ENCODE measurements at regions not wholly inside any gene's neighbourhood (a gene's known extent, or its start where the extent isn't known, plus 50 kb on each side); places are given as distances from the start of the nearest gene placed in this dataset.

DNA sequence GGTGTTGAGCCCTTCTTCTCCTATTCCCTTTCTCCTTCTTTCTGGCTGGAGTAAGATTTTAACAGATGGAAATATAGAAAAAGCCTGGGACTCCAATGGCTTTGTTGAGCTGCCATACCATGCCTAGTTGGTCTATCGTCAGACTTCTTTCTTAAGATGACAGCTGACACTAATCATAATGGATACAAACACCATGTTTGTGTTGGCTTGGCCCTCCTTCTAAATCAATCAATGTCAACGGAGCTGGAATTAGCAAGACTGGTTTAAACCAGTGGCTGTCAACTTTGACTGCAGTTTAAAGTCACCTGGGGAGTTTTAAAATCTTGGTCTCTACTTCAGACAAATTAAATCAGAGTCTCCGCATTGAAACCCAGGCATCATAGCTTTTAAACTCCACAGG, 264.5 kb upstream of the PRR16 start:
- DNase-seq (ENCODE audit: low read depth in 4 of 4, low spot score in 2 of 4): no peak

DNA sequence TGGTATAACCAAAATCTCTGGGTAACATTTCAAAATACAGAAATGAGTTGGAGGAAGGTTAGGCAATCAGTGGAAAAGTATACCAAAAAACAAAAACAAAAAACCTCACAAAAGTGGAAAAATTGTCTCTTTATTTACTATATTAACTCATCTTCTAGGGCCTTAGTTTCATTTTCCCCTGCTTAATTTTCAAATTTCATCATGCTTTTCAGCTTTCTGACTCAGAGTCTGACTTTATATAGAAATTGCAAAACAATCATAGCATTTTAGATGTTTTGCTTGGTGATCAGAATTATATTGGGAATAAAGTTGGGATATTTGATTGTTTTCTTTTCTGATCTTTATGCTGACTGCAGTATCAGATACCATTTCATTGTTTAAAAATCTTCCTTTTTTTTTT, 257.0 kb upstream of the PRR16 start:
- DNase-seq (ENCODE audit: low read depth in 4 of 4, low spot score in 2 of 4): no peak

DNA sequence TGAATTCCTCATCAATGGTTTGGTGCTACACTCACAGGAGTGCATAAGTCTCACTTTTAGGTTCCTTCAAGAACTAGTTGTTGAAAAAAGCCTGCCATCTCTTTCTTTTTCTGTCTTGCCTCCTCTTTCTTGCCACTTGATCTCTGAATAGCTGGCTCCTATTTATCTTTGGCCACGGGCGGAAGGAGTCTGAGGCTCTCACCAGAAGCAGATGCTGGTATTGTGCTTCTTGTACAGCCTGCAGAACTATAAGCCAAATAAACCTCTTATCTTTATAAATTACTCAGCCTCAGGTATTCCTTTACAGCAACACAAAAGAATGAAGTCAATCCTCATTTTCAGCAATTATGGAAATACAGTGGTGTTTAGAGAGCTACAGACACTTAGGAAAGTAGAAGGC, 247.1 kb upstream of the PRR16 start:
- no peak for DNase-seq (ENCODE audit: low read depth in 4 of 4, low spot score in 2 of 4)

DNA sequence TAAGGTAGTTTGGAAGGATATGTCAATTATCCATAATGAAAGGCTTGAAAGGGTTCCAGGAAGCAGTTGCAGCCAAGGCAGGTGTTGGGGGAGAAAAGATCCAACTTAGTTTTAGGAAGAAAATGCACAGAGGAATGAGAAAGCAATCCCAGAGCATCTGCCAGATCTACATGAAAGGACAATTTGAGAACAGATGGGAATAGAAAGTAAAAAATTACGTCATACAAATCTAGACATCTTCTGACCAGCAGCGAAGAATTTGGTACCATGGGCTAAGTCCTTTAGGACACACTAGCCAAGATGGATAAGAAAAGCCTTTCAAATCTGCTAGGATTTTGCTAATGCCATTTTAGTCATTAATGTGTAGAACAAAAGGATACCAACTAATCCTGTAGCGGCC, 244.1 kb upstream of the PRR16 start:
- DNase-seq (ENCODE audit: low read depth in 4 of 4, low spot score in 2 of 4): no peak

DNA sequence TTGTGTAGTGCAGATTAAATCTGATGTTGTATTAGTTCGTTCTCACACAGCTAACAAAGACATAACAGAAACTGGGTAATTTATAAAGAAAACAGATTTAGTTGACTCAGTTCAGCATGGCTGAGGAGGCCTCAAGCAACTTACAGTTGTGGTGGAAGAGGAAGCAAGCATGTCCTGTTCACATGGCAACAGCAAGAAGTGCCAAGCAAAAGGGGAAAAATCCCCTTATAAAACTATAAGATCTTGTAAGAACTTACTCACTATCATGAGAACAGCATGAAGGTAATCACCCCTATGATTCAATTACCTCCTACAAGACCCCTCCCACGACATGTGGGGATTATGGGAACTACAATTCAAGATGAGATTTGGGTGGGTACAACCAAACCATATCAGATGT, 238.6 kb upstream of the PRR16 start:
- no peak for DNase-seq (ENCODE audit: low read depth in 4 of 4, low spot score in 2 of 4)

DNA sequence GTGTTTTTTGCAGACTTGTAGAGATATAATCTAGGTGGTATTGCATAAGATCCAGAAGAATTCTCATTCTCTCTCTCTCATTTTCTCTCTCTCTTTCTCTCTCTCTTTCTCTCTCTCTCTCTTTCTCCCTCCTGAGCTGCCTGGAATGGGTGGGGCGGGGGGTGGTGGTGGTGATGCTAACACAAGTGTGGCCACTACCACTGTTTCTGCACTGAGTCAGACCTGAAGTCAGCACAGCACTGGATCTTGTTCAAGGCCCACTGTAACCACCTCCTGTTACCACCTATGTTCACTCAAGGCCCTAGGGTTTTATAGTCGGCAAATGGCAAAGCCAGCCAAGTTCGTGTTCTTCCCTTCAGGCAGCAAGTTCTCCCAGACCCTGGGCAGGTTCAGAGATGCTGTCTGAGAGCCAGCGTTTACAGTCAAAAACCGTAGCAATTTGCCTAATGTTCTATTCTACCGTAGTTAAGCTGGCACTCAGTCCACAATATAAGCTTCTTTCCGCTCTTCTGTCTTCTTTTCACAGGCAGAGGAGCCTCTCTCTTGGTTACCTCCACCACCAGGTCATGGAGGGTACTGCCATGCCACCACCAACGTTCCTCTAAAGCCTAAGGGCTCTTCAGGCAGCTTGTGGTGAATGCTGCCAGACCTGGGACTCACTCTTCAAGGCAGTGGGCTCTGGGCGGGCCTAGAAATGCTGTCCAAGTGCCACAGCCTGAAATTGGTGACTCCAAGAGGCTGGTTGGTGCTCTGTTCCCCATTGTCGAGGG, 235.7 kb upstream of the PRR16 start:
- no peak for DNase-seq (ENCODE audit: low read depth in 4 of 4, low spot score in 2 of 4)

DNA sequence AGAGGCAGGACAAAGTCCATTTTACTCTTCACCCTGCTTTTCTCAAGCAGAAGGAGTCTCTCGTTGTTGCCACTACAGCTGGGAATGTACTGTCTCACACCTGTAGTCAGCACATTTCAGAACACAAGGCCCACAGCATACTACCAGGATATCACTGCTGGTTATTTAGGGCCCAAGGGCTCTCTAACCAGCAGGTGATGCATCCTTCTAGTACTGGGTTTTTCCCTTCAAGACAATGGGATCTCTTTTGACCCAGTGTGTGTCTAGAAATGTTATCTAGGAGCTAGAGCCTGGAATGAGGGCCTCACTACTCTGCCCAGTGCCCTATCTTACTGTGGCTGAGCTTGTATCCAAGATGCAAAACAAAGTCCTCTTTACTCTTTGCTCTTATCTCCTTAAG, 235.1 kb upstream of the PRR16 start:
- no peak for DNase-seq (ENCODE audit: low read depth in 4 of 4, low spot score in 2 of 4)

DNA sequence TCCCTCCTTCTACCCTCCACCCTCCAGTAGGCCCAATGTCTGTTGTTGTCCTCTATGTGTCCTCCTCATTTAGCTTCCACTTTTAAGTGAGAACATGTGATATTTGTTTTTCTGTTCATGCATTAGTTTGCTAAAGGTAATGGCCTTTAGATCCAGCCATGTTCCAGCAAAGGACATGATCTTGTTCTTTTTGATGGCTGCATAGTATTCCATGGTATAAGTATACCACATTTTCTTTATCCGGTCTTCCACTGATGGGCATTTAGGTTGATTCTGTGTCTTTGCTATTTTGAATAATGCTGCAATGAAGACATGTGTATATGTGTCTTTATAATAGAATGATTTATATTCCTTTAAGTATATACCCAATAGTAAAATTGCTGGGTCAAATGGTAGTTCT, 232.5 kb upstream of the PRR16 start:
- DNase-seq (ENCODE audit: low read depth in 4 of 4, low spot score in 2 of 4): no peak

DNA sequence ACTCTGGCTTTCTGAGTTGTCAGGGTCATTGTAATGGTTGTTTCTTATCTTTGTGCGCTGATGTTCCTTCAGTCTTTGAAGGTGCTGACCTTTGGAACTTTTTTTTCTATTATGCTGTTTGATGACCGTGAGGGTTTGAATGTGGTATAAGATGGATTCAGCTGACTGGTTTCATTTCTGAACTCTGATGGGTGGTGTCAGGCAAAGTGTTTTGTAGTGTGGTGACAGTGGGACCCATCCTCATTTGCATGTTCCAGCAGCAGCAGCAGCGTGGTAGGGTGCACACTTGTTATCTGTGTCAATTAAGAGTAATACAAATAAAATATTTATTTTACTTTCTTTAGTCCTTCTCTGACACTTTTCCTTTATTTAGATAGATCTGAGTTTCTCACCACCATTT, 227.7 kb upstream of the PRR16 start:
- no peak for DNase-seq (ENCODE audit: low read depth in 4 of 4, low spot score in 2 of 4)

DNA sequence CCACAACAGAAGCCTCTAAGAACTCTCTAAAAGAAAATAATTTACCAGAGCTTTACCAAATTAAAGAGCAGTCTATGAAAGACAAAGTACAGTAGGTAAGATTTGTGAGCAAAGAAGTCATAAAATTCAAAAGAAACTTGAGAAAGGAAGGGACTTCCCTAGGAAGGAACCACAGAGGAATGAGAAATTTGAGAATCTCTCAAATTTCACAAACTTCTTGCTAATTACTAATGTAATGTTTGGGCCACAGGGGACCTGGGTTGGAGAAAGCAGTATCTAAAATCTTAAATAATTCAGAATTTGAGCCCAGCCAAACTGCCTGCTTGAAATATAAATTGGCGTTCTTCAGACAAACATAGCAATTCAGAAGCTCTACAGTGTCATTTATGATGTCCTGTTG, 225.0 kb upstream of the PRR16 start:
- DNase-seq (ENCODE audit: low read depth in 4 of 4, low spot score in 2 of 4): no peak

DNA sequence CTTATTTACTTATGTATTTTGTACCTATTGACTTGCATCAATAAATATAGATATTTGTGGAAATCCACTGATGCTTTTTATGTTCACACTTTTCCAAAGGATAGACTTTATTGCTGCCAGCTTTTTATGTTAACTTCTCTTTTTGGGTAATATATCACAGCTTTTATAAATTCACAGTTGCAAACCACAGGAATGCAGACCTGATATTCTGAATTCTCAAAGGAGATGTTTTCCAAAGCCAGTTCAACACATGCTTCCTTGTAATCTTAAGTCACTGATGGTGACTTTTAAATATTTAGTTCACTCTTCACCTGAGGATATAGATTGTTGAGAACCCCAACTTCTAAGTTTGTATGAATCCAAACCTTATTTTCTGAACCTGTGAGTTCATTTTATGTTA, 223.4 kb upstream of the PRR16 start:
- DNase-seq (ENCODE audit: low read depth in 4 of 4, low spot score in 2 of 4): no peak

DNA sequence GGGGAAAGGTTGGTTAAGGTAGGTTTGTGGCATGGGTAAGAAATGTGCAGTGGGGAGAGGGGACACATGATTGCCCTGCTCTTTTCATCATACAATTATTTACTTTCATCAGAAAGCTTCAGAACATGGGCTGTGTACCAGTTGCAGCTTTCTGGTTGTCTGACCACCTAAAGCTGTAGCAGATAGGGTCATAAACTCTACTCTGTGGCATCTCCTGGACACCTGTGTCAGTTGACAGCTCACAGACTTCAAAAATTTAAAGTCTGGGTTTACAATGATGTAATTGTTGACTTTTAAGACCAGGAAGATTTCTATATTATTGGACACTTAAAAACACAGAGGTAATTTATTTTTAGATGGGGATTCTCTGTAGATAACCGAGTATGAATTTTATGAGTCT, 222.7 kb upstream of the PRR16 start:
- no peak for DNase-seq (ENCODE audit: low read depth in 4 of 4, low spot score in 2 of 4)

DNA sequence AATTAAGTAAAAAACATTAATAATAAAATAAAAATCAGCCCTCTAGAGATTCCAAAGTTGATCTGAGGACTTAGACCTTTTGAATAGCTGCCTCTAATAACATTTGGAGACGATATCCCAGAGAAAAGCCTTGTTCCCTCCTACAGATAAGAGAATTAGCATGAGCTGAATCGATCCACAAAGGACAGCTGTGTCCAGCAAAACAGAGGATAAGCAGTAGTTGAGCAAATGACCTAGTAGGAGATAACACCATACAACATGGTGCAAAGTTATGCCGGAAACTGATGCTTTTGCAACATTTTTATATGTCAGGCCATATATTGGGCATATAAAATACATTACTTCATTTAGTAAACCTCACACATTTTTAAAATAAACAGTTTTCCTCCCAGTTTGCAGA, 212.2 kb upstream of the PRR16 start:
- no peak for DNase-seq (ENCODE audit: low read depth in 4 of 4, low spot score in 2 of 4)

DNA sequence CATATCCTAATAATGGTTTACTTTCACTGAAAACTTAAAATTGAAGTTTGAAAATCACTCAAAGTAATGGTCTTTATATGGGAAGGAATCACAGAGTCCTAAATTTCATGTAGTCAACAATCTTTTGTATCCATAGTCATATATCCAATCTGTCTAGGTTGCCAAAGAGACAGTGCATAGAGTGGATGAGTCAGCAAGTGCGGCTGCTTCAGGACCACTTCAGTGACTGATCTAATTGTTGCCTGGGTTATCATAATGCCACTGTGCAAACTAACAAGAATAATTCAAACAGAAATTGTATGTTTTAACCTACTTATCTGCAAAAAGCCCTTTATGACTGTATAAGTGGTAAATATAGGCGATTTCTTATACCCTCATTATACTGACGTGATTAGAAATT, 211.3 kb upstream of the PRR16 start:
- DNase-seq (ENCODE audit: low read depth in 4 of 4, low spot score in 2 of 4): no peak

DNA sequence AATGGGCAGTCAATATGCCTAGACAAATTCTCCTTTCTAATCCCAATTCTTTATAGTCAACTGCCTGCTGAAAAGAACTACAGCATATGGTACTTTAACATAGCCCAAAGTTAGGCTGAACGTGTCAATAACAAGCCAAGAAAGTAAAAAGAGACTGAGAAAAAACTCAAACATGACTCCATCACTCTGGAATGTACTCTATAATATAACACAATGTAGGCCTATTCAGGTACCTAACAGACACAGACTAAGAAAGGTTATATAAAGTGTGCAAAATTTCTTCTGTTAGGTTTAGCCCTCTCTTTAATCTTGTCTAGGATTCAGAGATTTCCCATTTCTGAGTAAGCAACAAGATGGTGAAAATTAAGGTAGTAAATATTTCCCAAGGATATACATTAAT, 209.7 kb upstream of the PRR16 start:
- DNase-seq (ENCODE audit: low read depth in 4 of 4, low spot score in 2 of 4): no peak

DNA sequence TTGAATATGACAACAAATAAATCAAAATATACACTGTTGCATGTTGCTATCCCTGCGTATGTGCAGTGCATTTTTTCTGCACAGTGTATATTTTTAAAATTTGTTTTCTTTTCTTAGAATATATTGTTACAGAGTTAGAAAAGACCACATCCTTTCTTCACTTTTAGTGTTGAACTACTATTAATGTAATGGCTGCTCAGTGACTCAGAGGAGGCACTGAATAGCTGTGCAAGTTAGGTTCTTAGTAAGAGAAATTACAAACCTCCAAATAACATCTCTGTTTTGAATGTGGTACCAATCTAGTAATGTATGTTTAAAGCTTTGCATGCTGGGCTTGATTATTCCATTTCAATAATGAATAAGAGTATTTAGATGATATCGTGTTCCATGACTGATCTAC, 208.9 kb upstream of the PRR16 start:
- DNase-seq (ENCODE audit: low read depth in 4 of 4, low spot score in 2 of 4): no peak

DNA sequence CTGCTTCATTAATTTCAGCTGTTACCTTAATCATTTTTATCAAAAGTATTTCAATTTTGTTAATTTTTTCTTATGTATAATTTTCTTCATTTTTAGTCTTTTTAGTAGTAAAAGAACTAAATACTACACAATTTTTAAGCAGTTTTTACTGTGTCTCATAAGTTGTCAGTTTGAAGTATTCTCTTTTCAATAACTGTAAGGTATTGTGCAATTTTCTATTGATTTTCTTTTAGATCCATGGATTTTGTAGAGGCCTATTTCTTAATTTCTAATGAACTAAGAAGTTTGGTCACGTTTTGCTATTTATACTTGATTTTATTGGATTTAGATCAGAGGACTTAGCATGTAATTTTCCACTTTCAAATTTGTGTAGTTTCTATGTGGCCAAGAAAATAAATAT, 207.7 kb upstream of the PRR16 start:
- DNase-seq (ENCODE audit: low read depth in 4 of 4, low spot score in 2 of 4): no peak

DNA sequence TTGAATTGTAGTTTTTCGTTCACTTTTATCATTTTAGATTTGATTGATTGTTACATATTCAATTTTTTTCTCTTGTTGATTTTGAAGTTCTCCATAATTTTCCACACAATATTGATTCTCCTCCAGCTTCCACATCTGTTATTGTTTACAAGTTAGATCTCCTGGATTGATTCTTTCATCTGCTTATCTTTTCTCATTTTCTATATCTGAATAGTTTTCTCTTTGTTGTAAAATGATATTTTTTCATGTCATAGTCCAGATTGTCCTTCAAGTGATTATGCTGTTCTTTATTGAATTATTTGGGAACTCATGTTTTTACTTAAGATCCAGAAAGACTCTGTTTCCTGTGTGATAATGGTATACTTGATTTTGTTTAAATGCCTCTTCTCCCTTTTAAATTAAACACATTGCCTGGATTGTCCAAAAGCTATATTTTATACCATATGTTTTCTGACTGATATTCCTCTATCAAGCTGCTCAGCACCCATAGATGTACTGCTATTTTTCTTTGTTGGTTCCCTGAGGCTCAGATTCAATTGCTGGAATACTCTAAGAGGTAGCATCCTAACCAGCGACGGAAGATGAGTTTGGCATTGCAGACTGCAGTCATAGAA, 206.6 kb upstream of the PRR16 start:
- no peak for DNase-seq (ENCODE audit: low read depth in 4 of 4, low spot score in 2 of 4)

DNA sequence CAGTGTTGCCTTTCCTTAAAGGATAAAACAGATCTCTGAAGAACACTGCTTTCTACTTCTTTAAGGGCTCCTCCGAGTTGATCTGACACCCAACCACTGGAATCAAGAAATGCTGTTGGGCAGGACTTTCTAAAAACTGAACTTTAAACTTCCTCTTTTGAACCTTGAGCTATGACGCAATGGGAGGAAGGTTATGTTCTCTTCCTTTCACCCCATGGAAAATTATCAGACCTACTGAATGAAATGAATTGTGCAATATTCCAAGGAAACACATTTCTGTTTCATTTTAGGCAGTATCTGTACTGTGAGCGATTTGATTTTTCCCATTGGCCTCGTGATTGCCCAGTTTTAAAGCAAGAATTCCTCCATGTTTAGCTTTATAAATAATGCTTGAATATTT, 206.0 kb upstream of the PRR16 start:
- DNase-seq (ENCODE audit: low read depth in 4 of 4, low spot score in 2 of 4): no peak

DNA sequence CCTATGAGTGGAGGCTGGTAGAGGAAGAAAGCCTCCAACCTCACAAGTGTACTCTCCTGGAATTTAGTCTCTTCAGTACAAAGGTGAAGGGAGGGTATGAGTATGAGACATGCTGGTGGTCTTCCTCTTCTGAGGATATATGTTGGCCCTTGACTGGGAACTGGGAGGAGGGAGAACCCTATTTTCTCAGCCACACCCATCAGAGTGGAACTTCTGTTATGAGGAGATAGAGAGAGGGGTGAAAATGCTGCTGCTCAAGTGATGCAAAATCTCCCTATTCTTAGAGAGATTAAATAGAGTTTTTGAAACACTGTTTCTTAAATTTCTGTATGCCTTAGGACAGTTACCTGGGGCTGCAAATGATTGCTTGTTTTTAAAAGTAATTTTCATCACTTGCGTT, 203.4 kb upstream of the PRR16 start:
- DNase-seq (ENCODE audit: low read depth in 4 of 4, low spot score in 2 of 4): no peak

DNA sequence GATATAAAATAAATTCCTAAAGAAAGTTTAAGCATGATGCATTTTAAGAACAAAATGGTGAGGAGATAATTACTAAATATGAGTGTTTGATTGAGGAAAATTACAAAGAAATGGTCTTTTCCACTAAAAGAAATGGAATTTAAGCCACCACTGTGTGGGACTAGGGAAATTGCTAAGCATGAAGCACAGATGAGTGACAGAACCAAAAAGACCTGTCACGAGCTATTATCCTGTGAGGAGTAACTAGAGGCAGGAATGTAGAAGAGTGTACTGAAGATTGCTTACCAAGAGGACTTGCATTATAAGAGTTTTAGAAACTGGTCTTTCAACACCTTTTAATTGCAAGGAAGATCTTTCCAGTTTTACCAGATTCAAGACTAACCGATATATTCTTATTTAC, 193.6 kb upstream of the PRR16 start:
- no peak for DNase-seq (ENCODE audit: low read depth in 4 of 4, low spot score in 2 of 4)

DNA sequence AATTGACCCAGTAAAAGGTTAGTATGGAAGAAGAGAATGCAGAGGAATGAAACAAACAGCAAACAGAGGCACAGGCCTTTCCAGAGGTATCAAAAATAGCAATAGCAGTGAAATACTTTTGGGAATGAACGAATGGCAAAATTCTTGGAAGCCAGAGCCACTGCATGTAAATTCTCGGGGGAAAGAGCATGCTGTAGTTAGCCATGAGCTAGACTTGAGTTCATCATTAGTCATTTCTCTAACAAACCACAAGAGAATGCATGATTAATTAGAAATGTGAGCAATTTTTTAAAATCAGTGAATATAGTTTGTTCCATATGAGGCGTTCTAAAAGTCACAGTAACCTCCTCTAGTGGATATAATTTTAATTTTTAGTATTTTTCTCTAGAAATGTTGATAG, 170.3 kb upstream of the PRR16 start:
- DNase-seq (ENCODE audit: low read depth in 4 of 4, low spot score in 2 of 4): no peak

DNA sequence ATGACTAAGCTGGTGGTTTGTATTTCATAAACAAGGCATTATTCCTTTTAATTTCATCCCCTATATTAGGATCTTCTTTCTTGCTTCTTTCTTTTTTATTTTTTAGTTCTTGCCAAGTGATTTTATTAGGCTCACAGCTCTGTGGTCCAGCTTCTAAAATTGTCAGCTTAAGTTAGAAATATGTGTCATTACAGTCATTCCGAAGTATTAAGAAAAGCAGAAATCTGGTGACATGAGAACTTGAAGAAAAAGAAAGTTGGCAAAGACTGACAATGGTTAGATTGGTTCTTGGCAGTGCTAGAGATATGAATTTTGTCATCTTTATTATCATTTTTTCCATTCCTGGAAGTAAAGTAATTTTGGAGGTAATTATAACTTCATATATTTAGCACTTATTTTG, 166.5 kb upstream of the PRR16 start:
- no peak for DNase-seq (ENCODE audit: low read depth in 4 of 4, low spot score in 2 of 4)

Measured in left renal cortex interstitium (tissue), 4 donors.